GM18498 (cell line): ENCODE measurements at regions not wholly inside any gene's neighbourhood (a gene's known extent, or its start where the extent isn't known, plus 50 kb on each side); places are given as distances from the start of the nearest gene placed in this dataset.
"Not testable (repeated sequence)": the region's sequence is repeated elsewhere in the genome, so short reads cannot be mapped to it uniquely, and the experiment has no call there.

Source experiments
- ATAC-seq: cut with Tn5 transposase; IDR thresholded peaks from one replicate; pipeline ENCODE4 v1.9.1; 2021; ENCODE audit warnings: mild to moderate bottlenecking, moderate library complexity; ENCODE audit not compliant: unreplicated experiment

DNA sequence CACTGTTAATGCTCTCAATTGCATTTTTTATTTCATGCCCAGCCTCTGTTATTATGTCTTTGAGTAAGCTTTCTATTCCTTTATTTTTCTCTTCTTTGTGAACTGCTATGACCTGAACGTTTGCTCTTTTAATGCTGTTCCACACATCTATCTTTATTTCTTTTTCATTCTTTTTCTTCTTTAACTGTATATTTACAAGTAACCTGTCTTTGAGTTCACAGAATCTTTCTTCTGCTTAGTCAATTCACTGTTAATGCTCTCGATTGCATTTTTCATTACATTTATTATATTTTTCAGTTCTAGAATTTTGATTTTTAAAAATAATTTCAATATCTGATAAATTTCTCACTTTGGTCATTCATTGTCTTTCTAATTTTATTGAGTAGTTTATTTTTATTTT is 316.3 kb upstream of the MEF2C start:
- ATAC-seq = no peak

DNA sequence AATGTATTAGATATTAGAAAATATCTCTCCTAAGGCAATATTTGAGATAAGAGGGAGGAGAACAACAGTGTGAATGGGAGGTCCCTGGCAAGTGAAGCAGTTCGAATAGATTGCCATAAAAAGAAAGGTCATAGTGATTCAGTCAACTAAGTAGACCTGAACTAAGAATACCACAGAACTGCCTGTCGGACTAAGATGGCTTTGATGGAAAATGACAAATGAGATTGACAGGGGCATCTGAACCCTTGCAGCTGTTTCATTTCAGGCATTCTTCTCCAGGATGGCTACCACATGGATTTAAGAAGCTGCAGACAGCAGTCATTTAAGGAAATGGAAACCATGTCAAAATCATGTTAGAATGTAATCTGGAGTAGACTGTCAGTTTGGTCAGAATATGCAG is 308.4 kb upstream of the MEF2C start:
- no peak for ATAC-seq

DNA sequence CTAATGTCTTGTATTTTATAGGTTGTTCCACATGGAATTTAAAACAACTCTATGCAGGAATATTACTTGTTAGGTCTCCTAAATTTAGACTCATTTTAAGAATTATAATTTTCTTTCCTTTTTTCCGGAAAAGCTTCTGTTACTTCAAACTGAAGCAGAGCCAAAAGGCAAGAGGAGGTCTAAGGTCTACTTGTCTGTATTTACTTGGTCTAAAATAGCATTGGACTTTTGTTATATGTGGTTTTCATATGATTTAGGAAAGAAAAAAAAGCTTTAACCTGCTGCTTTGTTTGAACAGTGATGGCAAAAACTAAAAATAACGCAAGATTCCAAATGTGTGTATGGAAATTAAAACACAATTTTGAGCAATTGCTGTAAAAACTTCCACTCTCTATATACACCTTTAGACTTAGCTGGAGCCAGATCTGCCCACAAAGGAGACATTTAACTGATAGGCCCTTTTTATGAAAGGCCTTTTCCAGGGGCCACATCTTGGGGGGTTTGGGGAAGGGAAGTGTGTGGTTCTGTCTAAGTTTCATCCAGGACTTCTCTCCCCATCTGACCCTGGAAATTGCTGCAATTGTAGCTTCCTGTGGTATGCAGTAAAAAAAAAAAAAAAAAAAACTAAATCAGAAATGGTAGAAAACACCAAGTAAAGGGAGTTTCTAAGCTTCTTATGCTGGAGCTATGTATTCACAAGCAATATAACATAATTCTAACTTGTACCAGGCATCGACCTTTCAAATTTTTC is 307.7 kb upstream of the MEF2C start:
- ATAC-seq = no peak

DNA sequence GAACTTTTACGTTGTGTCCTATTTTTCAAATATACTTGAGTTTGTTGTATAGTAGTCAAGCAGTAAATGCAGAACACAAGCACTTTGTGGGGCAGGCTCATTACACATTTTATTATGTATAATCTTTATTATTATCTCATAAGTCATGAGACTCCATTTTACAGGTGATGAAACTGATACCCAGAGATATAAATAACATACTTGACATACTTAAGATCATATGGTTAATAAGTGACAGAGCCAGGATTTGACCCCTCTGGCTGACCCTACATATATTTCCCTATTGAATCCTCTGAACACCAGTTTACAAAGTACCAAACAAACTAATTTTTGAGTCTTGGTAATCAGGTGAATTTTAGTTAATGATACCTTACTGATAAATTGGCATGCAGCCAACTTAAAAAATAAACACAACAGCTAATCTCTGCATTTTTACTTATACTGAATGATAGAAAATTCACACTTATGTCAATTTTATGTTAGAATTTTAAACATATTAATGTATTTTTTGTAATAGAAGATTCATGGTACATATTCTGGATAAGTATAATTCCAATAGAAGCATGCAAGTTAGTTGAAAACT is 305.0 kb upstream of the MEF2C start:
- no peak for ATAC-seq

DNA sequence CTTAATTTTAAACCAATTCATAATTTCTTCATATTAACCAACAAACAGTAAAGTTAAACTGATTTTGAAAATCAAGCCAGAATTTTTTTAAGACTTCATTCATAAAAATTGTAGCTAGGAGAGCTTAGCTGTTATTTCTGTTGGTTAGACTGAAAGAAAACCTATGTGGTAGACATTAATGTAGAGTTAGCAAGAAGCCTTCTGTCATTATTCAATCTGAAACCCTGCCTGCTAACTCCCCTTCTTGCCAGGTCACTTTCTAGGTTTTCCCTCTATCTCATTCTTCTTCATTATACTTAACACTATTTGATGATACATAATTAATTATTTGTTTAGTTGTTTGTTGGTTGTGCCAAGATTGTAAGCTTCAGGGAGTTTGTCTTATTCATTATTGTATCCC is 304.3 kb upstream of the MEF2C start:
- ATAC-seq = no peak

DNA sequence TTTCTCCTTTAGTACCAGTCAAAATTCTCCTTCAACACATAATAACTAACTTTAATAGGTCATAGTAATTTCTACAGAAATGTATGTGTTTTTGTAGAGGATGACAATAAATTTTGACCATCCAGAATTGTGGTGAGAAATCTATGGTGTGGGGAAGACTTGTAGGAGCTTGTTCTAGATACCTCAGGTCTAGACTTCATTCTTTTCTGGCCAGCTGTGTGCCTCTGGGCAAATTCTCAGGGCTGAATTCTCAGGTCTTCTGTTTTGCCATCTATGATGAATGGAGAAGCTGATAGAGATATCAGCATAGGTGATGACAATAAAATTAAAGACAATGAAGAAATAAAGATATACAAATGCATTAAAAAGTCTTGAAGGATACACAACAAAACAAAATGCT is 298.6 kb upstream of the MEF2C start:
- no peak for ATAC-seq

DNA sequence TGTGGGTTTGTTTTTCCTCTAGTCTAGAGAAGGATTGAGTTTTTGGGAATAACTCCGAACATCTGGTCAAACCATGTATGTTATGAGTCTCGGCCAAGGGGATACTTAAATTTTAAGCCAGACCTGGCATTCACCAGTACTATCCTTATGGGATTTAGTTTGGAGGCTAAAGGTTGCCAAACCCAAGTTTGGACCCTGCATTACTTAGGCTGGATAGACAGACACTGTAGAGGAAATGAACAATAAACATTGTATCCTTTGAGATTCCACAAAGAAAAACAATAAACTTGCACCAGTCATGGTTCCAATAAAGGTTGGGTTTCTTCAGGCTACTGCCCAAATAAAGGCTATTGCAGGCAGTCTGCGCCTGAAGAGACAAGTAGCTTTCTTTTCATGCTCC is 296.7 kb upstream of the MEF2C start:
- no peak for ATAC-seq

DNA sequence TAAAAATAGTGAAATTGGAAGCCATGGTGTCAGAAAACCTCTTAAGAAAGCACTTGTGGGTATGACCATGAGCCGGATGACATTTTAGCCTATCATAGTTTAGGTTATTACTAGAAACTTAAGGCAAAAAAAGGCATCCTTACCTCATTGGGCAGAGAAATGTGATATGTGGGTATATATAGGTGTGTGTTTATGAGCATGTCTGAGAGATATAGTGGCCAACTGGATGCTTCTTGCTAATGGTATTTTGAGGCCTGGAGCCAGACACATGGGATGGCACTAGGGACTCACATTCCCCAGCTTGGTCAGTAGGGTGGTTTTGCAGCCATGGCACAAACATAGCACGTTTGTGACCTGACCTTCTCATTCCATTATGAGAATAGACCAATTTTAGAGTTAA is 295.6 kb upstream of the MEF2C start:
- ATAC-seq = no peak

DNA sequence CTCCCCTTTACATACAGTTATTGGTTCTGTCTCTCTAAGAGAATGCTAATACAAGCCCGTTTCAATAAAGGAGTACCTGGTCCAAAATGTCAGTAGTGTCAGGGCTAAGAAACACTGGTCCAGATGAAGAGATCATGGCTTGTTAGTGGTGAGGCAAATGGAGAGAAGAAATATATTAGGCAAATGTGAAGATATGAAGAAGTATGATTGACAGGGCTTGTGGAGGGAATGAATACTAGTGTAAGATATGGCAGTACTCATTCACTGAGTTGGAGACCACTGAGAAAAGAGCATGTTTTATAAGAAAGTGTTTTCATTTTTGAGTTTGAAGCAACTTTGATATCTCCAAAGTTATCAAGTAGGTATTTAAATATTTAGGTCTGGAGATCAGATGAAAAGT is 290.5 kb upstream of the MEF2C start:
- ATAC-seq = no peak

DNA sequence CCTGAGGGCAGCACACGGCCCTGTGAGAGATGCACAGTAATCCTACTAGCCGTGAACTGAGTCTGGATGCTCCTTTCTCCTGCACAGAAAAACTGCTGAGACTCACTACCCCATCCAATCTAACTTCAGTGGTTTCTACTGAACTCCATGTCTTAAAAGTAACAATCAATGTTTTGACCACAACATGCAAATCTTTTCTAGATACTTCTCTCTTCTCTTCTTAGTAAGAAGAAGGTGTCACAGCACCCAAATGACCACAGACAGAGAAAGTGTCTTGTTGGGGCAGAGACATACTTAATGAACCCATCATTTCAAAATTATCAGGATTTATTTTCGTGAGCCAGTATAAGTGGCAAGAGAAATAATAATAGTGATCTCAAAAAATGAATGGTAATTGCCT is 285.8 kb upstream of the MEF2C start:
- ATAC-seq = peak; percentile 98

DNA sequence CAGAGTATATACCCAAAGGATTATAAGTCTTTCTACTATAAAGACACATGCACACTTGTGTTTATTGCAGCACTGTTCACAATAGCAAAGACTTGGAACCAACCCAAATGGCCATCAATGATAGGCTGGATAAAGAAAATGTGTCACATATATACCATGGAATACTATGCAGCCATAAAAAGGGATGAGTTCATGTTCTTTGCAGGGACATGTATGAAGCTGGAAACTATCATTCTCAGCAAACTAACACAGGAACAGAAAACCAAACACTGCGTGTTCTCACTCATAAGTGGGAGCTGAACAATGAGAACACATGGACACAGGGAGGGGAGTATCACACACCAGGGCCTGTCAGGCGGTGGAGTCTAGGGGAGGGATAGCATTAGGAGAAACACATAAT is 281.7 kb upstream of the MEF2C start:
- not testable (repeated sequence) for ATAC-seq

DNA sequence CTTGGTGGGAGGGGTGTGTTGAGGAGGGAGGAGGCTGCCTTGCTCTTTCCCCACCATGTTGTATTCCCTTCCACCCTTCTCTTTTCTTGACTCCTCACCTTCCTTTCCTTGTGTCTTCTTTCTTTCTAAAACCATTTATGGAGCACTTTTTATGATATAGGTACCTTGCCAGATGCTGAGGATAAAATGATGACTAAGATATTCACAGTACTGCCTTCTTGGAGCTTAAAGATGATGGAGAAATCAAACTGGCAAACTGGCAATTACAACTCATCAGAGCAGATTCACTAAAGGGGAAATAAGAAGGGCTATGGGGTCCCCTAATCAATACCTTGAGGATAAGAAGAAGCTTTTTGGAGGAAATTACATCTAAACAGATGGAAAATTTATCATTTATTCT is 273.2 kb upstream of the MEF2C start:
- ATAC-seq = no peak

DNA sequence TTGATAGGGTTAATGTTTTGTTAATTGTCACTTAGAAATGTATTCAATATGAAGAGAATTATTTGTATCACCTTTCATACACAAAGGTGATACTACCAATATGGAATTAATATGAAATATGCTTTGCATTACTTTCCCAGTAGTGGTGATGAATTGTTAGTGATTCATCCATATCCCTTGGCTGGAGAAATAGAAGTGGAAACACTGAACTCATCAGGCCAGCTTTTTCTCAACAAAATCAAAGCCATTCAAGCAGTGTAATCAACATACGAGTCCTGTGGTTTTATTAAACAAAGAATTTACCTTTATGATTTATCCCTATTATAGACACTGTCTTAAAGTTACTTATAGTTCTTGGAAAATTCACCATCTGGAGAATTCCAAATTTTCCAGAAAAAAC is 264.0 kb upstream of the MEF2C start:
- ATAC-seq = no peak

DNA sequence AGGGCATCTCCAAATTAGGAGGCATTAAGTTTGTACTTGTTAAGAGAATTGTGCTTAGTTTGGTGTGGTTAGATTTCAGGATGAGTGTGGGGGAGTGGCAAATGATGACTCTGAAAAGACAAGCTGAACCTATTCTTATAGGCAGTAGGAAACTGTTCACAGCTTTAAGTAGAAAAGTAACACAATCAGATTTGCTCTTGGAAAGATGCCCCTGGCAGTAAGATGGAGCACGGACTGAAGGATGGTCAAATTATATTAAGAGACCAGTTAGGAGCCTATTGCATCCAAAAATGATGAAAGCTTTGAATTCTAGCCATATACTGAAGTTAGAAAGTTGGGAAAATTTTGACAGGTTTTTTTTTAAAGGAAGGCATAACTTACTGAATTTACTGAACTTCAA is 254.2 kb upstream of the MEF2C start:
- no peak for ATAC-seq

DNA sequence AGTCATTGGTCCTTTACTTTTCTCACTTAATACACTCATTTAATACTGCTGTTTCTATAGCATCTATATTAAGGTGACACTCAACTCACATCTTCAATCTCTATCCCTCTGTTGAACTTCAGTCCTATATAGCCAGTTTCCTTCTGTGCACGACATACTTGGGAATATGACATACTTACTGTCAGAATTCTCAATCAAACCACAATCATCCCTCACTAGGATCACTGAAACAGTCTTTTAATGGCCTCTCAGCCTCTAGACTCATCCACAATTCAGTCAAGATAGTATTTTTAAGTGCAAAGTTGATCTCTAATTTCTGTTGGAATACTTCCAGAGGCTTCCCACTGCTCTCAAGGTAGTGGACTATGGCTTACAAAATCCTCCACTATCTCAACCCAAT is 251.0 kb upstream of the MEF2C start:
- no peak for ATAC-seq

DNA sequence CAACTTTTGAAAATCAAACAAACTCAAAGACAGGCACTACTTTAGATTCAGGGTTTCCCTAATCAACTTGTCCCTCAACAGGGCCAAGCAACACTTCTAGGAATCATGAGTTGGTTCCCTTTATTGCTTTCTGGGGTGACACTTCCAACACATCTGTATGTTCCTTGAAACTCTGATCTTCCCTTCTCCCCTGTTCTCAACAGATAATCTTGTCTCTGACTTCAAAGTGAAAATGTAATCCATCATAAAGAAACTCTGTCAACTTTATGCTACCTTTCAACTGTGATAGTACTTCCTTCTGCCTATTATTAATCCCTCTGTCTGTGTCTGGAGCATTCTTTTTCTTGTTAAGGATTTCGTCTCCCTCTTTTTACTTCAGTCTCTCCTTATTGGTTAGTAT is 250.1 kb upstream of the MEF2C start:
- ATAC-seq = no peak

DNA sequence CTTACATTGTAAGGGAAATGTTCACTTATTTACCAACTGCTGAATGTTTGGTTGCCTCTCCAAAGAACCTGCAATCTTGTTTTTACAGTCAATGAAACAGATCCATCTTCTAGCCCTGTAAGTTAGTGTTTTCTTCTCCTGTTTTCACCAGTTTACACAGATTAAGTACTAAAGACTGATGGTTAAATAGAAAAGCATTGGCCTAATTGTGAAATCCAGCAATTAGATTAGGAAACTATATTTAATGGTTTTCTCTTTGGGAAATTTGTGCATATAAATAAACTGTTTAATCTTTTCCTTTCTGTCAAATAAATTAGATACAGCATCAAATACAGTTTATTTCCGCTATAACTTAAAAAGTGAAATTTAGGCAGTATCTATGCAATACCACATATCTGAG is 247.9 kb upstream of the MEF2C start:
- no peak for ATAC-seq

DNA sequence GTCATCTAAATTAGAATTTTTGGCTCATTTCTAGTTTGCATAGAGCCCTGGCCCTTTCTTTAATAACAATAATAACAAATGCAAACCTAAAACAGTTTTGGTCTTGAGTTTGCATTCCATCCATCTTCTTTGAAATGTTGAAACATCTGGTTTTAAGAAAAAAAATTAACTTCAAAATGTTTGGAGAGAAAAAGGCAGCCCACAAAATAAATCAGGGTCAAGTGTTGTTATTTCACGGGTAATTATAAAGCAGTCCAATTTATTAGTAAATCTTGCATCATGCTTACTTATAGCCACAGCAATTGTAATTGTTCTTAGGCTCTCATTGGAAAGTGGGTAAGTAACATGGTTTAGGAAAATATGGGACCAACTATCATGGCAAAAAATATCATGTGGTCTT is 247.0 kb upstream of the MEF2C start:
- no peak for ATAC-seq

DNA sequence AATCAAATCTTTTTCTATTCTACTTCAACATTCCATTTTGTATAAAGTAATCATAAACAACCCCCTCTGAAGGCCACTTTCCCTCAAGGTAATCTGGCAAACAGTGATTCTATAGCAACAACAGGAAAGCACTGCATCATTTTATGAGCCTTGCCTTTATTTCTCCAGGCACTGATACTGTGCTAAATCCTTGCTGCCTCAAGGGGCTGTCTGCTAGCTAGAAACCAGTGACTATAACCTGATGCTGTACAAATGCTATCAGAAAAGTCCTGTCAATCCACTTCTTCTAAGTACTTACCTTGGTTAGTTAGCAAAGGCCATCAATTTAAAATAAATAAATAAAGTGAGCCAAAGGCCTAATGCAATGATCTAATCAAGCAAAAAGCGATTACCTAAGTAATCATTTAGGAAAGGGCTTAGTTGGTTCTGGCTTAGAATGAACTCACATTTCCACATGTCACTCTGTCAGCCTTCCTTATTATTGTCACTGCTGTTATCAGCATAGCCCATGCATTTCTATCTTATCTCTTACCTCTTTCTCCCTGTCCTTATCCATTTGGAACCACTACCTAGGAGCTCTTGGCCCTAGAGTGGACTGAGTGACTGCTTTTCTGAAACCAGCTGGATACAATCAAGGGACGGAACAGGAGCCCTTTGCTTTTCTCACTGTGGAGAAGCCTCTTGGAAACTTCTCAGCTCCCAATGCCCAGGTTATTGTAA is 246.1 kb upstream of the MEF2C start:
- ATAC-seq = no peak

DNA sequence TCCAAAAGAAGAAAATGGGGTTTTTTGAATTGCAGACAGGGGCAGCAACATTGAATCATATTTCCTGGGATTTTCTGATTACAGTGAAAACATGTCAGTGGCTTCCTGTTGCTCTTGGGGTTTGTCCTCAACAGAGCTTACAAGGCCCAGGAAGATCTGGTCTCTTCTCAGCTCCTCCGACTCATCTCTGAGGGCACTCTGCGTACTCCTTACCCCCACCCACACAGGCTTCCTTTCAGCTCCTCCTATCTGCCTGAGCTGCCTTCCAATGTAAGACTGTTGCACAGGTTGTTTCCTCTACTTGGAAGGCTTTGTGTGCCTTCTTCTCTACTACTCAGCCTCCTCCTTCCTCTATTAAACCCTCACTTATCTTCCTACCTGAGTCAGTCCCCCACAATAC is 245.1 kb upstream of the MEF2C start:
- no peak for ATAC-seq

DNA sequence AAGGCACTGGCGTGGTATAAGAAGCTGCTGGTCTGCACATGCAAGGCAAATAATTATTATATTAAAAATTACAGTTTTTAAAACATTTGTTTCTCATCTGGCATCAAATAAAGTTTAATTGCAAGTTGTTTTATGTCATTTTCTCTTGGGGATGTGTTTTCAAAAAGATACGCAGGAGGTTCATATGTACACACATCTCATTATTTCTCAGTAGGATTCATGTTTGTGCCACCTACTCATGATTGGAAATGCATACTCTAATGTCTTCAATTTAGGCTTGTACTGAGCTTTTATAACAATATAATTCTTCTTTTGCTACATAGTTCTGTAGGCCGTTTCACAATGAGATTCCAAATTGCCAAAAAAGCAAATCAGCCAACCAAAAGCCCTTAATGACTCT is 244.2 kb upstream of the MEF2C start:
- ATAC-seq = no peak

DNA sequence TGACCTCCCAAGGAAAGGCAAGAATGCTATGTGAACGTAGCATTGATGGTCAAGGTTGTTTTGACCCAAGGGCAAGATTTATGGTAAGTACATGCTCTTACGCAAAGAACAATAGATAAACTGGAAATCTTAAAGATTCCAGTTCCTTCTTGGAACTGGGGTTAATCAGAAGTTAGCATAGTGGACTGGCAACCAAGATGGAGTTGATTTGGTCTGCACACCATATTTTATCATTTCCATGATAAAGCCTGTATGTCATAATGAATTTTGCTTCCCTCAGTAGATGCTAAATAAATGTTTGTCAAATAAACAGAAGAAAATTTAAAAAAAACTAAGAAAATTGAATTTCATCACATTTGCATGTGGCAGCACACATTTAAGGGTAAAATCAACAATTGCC is 242.4 kb upstream of the MEF2C start:
- no peak for ATAC-seq
